DND-41 (cell line): ENCODE measurements at regions not wholly inside any gene's neighbourhood (a gene's known extent, or its start where the extent isn't known, plus 50 kb on each side); places are given as distances from the start of the nearest gene placed in this dataset.

Experiments
- CTCF ChIP-seq: IDR thresholded peaks from 2 replicates; pipeline ENCODE4 v1.5.1; 2012; ENCODE audit warnings: borderline replicate concordance, low read length, moderate library complexity, mild to moderate bottlenecking; ENCODE audit not compliant: poor library complexity, severe bottlenecking; ENCODE audit errors: extremely low read depth
- EZH2 ChIP-seq: IDR thresholded peaks from 3 replicates; pipeline ENCODE4 v1.6.1; 2012; ENCODE audit warnings: borderline replicate concordance, low read depth, mild to moderate bottlenecking, moderate library complexity, low read length, inconsistent platforms; ENCODE audit not compliant: severe bottlenecking

GRCh38 chr10:9561821-9562505 lies 1455.7 kb upstream of the CELF2 start:
- TF ChIP-seq CTCF (no peak), EZH2 (no peak)
